Neural progenitor cell (in vitro differentiated cells): ENCODE measurements at regions not wholly inside any gene's neighbourhood (a gene's known extent, or its start where the extent isn't known, plus 50 kb on each side); places are given as distances from the start of the nearest gene placed in this dataset.

Experiments
- DNase-seq: peaks from one replicate; pipeline ENCODE4 v3.0.0-alpha.2; 2016; ENCODE audit warnings: low spot score
- H2AFZ ChIP-seq: fragments of 200-600 bp; sonication (generic); replicated peaks from 2 replicates; pipeline ENCODE4 v1.6.1; 2016; ENCODE audit warnings: antibody characterized with exemption
- H3F3A ChIP-seq: fragments of 200-600 bp; sonication (generic); 2 replicates; pipeline ENCODE4 v1.6.1; 2016; ENCODE audit warnings: antibody characterized with exemption, low read depth
- H3K27ac ChIP-seq: fragments of 200-600 bp; sonication (generic); 2 replicates; pipeline ENCODE4 v1.5.1; 2016; ENCODE audit warnings: mild to moderate bottlenecking
- H3K27me3 ChIP-seq: fragments of 200-600 bp; sonication (generic); 2 replicates; pipeline ENCODE4 v1.6.1; 2016; ENCODE audit warnings: mild to moderate bottlenecking, moderate library complexity
- H3K36me3 ChIP-seq: fragments of 200-600 bp; sonication (generic); 2 replicates; pipeline ENCODE4 v1.5.1; 2016
- H3K4me1 ChIP-seq: fragments of 200-600 bp; sonication (generic); 2 replicates; pipeline ENCODE4 v1.6.1; 2016; ENCODE audit warnings: mixed run types
- H3K4me2 ChIP-seq: fragments of 200-600 bp; sonication (generic); 2 replicates; pipeline ENCODE4 v1.6.1; 2016
- H3K4me3 ChIP-seq: fragments of 200-600 bp; sonication (generic); 2 replicates; pipeline ENCODE4 v1.5.1; 2016
- H3K79me2 ChIP-seq: fragments of 200-600 bp; sonication (generic); 2 replicates; pipeline ENCODE4 v1.6.1; 2016; ENCODE audit warnings: low read depth
- H3K9ac ChIP-seq: fragments of 200-600 bp; sonication (generic); 2 replicates; pipeline ENCODE4 v1.6.1; 2016
- H3K9me3 ChIP-seq: fragments of 200-600 bp; sonication (generic); 2 replicates; pipeline ENCODE4 v1.5.1; 2016; ENCODE audit warnings: low read depth
- H4K20me1 ChIP-seq: fragments of 200-600 bp; sonication (generic); 2 replicates; pipeline ENCODE4 v1.6.1; 2016; ENCODE audit warnings: low read depth
- H3K27ac Mint-ChIP-seq: 3 replicates; pipeline ENCODE4 v1.8.0; 2021; ENCODE audit warnings: mixed read lengths
- H3K27me3 Mint-ChIP-seq: 2 replicates; pipeline ENCODE4 v1.8.0; 2022; ENCODE audit warnings: low read depth, mild to moderate bottlenecking, inconsistent platforms, moderate library complexity, mixed read lengths; ENCODE audit not compliant: insufficient read depth
- H3K36me3 Mint-ChIP-seq: 3 replicates; pipeline ENCODE4 v1.8.0; 2021; ENCODE audit warnings: mixed read lengths
- H3K4me1 Mint-ChIP-seq: 3 replicates; pipeline ENCODE4 v1.8.0; 2021; ENCODE audit warnings: mixed read lengths
- H3K4me3 Mint-ChIP-seq: 3 replicates; pipeline ENCODE4 v1.8.0; 2021; ENCODE audit warnings: mild to moderate bottlenecking, moderate library complexity, mixed read lengths
- H3K9me3 Mint-ChIP-seq: 3 replicates; pipeline ENCODE4 v1.8.0; 2020; ENCODE audit warnings: mixed read lengths
- EZH2 ChIP-seq: fragments of 200-600 bp; sonication (generic); IDR thresholded peaks from 2 replicates; pipeline ENCODE4 v1.6.1; 2017; ENCODE audit warnings: antibody characterized with exemption, mild to moderate bottlenecking, moderate library complexity
- EZH2phosphoT487 ChIP-seq: fragments of 200-600 bp; sonication (generic); IDR thresholded peaks from 2 replicates; pipeline ENCODE4 v1.6.1; 2017; ENCODE audit warnings: antibody characterized with exemption
- TF ChIP-seq, protein P1 (sequence below): fragments of 200-600 bp; sonication (generic); IDR thresholded peaks from 2 replicates; pipeline ENCODE4 v1.5.1; 2017; ENCODE audit warnings: antibody characterized with exemption, mild to moderate bottlenecking

DNA sequence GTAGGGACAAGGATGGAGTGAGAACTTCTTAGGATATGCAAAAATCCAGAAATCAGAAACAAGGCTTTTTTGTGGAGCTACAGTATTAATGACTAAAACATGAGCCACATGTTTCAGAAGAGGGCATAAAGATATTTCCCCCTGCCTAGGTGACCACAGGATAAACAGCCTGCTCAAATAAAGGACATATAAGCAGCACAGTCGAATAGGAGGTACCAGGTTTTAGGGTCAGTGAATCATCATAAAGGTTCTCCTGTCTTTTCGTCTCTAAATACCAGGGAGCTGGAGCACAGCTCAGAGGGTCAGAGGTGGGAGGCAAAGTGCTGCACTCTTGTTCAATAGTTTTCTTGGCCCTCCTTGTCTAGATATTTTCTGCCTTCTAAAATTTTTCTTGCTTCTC, 211.9 kb upstream of the HS3ST1 start:
- Mint-ChIP-seq H3K9me3 (peaks cover 21% of the 10 kb centered on the region), H3K27me3 (peaks cover 4% of the 10 kb centered on the region), H3K27ac (no peak overlapping the region), H3K36me3 (no peaks in the 10 kb centered on the region), H3K4me1 (no peaks in the 10 kb centered on the region), H3K4me3 (no peak overlapping the region)
- Histone ChIP-seq H3K9me3 (peaks cover 3% of the 10 kb centered on the region), H3K27ac (no peak overlapping the region), H3K36me3 (no peaks in the 10 kb centered on the region), H3K9ac (no peak overlapping the region), H2AFZ (no peak overlapping the region), H3K4me1 (no peaks in the 10 kb centered on the region), H3K79me2 (no peaks in the 10 kb centered on the region), H3K4me2 (no peak overlapping the region), H3K4me3 (no peak overlapping the region), H4K20me1 (no peaks in the 10 kb centered on the region), H3K27me3 (no peaks in the 10 kb centered on the region), H3F3A (no peaks in the 10 kb centered on the region)
- TF ChIP-seq EZH2, result no peak
- DNase-seq, result no peak

- Histone ChIP-seq H3F3A (no peaks in the 10 kb centered on the region), H3K79me2 (no peaks in the 10 kb centered on the region), H3K27ac (no peak overlapping the region), H3K36me3 (no peaks in the 10 kb centered on the region), H3K9me3 (peaks cover 3% of the 10 kb centered on the region), H3K4me1 (no peaks in the 10 kb centered on the region), H3K4me3 (no peak overlapping the region), H2AFZ (no peak overlapping the region), H3K27me3 (no peaks in the 10 kb centered on the region), H4K20me1 (no peaks in the 10 kb centered on the region), H3K9ac (no peak overlapping the region), H3K4me2 (no peak overlapping the region)
- TF ChIP-seq EZH2phosphoT487, result no peak
- TF ChIP-seq, protein P1, sequence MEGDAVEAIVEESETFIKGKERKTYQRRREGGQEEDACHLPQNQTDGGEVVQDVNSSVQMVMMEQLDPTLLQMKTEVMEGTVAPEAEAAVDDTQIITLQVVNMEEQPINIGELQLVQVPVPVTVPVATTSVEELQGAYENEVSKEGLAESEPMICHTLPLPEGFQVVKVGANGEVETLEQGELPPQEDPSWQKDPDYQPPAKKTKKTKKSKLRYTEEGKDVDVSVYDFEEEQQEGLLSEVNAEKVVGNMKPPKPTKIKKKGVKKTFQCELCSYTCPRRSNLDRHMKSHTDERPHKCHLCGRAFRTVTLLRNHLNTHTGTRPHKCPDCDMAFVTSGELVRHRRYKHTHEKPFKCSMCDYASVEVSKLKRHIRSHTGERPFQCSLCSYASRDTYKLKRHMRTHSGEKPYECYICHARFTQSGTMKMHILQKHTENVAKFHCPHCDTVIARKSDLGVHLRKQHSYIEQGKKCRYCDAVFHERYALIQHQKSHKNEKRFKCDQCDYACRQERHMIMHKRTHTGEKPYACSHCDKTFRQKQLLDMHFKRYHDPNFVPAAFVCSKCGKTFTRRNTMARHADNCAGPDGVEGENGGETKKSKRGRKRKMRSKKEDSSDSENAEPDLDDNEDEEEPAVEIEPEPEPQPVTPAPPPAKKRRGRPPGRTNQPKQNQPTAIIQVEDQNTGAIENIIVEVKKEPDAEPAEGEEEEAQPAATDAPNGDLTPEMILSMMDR, result no peak
- no peak for TF ChIP-seq EZH2
- Mint-ChIP-seq H3K4me1 (no peaks in the 10 kb centered on the region), H3K27me3 (peaks cover 4% of the 10 kb centered on the region), H3K36me3 (no peaks in the 10 kb centered on the region), H3K27ac (no peak overlapping the region), H3K4me3 (no peak overlapping the region), H3K9me3 (peaks cover 6% of the 10 kb centered on the region)
- no peak for DNase-seq
Measured at GRCh38 chr4:11636551-11636950, 207.9 kb upstream of the HS3ST1 start.

GRCh38 chr4:11636031-11636430, 207.3 kb upstream of the HS3ST1 start:
- H3K27ac Mint-ChIP-seq, result no peak overlapping the region
- no peak for DNase-seq
- Histone ChIP-seq H3K9ac (no peak overlapping the region), H3K27me3 (no peaks in the 10 kb centered on the region), H3K36me3 (no peaks in the 10 kb centered on the region), H3K9me3 (peaks cover 3% of the 10 kb centered on the region), H3K79me2 (no peaks in the 10 kb centered on the region), H2AFZ (no peak overlapping the region), H3K4me3 (no peak overlapping the region), H4K20me1 (no peaks in the 10 kb centered on the region), H3K27ac (no peak overlapping the region), H3K4me2 (no peak overlapping the region), H3K4me1 (no peaks in the 10 kb centered on the region), H3F3A (no peaks in the 10 kb centered on the region)
- H3K9me3 Mint-ChIP-seq, result peaks cover 6% of the 10 kb centered on the region
- no peaks in the 10 kb centered on the region for H3K4me1 Mint-ChIP-seq
- no peak overlapping the region for H3K4me3 Mint-ChIP-seq
- TF ChIP-seq EZH2 (no peak), EZH2phosphoT487 (no peak)
- TF ChIP-seq, protein P1, result no peak
- no peaks in the 10 kb centered on the region for H3K36me3 Mint-ChIP-seq
- peaks cover 4% of the 10 kb centered on the region for H3K27me3 Mint-ChIP-seq

- DNase-seq, result no peak
- no peaks in the 10 kb centered on the region for H3K27me3 ChIP-seq
- H4K20me1 ChIP-seq, result no peaks in the 10 kb centered on the region
- H3K27ac Mint-ChIP-seq, result no peak overlapping the region
- H3K9me3 Mint-ChIP-seq, result peaks cover 6% of the 10 kb centered on the region
- TF ChIP-seq, protein P1, result no peak
- TF ChIP-seq EZH2phosphoT487 (no peak), EZH2 (no peak)
- H3K36me3 ChIP-seq, result no peaks in the 10 kb centered on the region
- H3K9ac ChIP-seq, result no peak overlapping the region
- H3K4me3 ChIP-seq, result no peak overlapping the region
- no peaks in the 10 kb centered on the region for H3K4me1 ChIP-seq
- no peak overlapping the region for H2AFZ ChIP-seq
- no peak overlapping the region for H3K4me2 ChIP-seq
- H3K27ac ChIP-seq, result no peak overlapping the region
- no peak overlapping the region for H3K4me3 Mint-ChIP-seq
- no peaks in the 10 kb centered on the region for H3K79me2 ChIP-seq
- H3K9me3 ChIP-seq, result peaks cover 3% of the 10 kb centered on the region
- H3K36me3 Mint-ChIP-seq, result no peaks in the 10 kb centered on the region
- peaks cover 4% of the 10 kb centered on the region for H3K27me3 Mint-ChIP-seq
- no peaks in the 10 kb centered on the region for H3F3A ChIP-seq
- H3K4me1 Mint-ChIP-seq, result no peaks in the 10 kb centered on the region
Measured at GRCh38 chr4:11635342-11635741, 206.6 kb upstream of the HS3ST1 start.
